ENCODE measurements at regions not wholly inside any gene's neighbourhood (a gene's known extent, or its start where the extent isn't known, plus 50 kb on each side); places are given as distances from the start of the nearest gene placed in this dataset.

DNA sequence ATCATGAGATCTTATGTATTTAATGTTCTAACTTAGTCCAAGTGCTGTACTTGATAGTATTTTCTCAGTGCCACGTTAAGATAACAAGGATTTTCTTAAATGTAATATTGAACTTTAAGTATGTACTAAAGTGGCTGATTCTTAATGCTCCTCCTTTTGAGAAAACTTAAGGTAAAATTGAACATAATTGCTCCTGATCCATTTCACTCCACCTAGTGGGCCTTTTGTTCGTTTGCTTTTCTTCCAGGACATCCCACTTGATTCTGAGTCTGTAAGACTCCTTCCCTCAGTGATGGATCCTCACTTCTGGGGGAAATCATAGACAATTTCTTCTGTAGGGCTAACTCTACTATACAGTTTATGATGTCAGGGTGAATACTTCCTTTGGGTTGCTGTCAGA lies 173.1 kb downstream of the LMO4 start:
- TF ChIP-seq POLR2A (IDR thresholded peaks at IDR 0.05) = no peak
- no peak for TF ChIP-seq CTCF (IDR thresholded peaks at IDR 0.05 in 4 of 5, conservative IDR thresholded peaks at IDR 0.05 in 1 of 5)

Data from gastrocnemius medialis (tissue), 4 donors.